ENCODE measurements at regions not wholly inside any gene's neighbourhood (a gene's known extent, or its start where the extent isn't known, plus 50 kb on each side); places are given as distances from the start of the nearest gene placed in this dataset.

DNA sequence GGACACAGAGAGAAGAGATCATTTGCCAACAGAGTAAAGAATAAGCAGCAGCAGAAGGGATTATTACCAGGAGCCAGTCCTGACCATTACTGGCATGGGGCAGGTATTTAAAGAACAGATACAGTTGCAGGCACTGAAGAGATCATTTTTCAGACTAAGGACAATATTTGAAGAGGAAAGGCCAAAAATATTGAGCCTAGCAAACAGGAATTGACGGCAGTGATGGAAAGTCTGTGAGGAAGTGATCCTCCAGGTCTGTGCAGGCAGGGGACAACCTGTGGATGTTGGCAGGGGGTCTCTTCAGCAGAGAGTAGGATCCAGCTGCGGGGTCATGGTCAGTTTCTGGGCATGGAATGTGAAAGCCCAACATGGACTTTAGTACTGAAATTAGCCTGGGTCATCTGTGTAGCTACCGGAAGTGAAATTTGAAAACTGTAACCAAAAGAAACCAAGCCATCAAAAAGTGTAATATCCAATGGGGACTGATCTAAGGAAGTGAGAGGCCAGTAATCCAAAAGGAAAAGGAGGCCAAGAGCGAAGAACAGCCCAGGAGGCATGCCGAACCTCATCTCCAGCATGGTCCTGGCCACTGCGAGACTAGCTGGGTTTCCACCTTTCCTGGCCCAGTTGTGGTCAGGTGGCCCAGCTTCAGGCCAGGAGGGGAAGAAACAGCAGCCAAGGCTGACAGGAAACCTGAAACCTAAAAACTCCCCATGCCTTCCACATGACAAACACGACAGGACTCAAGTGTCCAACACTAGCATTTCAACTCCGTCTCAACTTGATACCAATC is 115.1 kb upstream of the TNFAIP3 start:
- TF ChIP-seq SP1 (IDR thresholded peaks at IDR 0.05) (no peak), CTCF (IDR thresholded peaks at IDR 0.05; ENCODE audit: low read depth, low read length, missing input control) (no peak), TAF1 (conservative IDR thresholded peaks at IDR 0.05) (no peak), HNF4G (IDR thresholded peaks at IDR 0.05) (no peak), REST (IDR thresholded peaks at IDR 0.05) (no peak), RAD21 (IDR thresholded peaks at IDR 0.05) (no peak), ZBTB33 (IDR thresholded peaks at IDR 0.05) (no peak), MAX (IDR thresholded peaks at IDR 0.05) (no peak), GABPA (IDR thresholded peaks at IDR 0.05 in 1 of 2, conservative IDR thresholded peaks at IDR 0.05 in 1 of 2) (no peak), FOXA1 (IDR thresholded peaks at IDR 0.05) (no peak), EGR1 (IDR thresholded peaks at IDR 0.05; ENCODE audit: low read depth in 2 of 2) (no peak), JUND (IDR thresholded peaks at IDR 0.05) (no peak)
- TF ChIP-seq, protein P1, sequence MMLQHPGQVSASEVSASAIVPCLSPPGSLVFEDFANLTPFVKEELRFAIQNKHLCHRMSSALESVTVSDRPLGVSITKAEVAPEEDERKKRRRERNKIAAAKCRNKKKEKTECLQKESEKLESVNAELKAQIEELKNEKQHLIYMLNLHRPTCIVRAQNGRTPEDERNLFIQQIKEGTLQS (IDR thresholded peaks at IDR 0.05) = no peak
